ENCODE measurements at regions not wholly inside any gene's neighbourhood (a gene's known extent, or its start where the extent isn't known, plus 50 kb on each side); places are given as distances from the start of the nearest gene placed in this dataset.
A peak's percentile ranks its signal among the peaks of the same experiment; 100 is the strongest.

- DNase-seq (ENCODE audit: low spot score), result no peak
Measured at GRCh38 chr9:121569266-121569648, 69.6 kb upstream of the GGTA1 start.

GRCh38 chr9:121572581-121572980 lies 72.9 kb upstream of the GGTA1 start:
- no peak for DNase-seq (ENCODE audit: low spot score)

GRCh38 chr9:121573717-121574485 lies 74.3 kb upstream of the GGTA1 start:
- DNase-seq (ENCODE audit: low spot score), result no peak

- no peak for DNase-seq (ENCODE audit: low spot score)
Measured at GRCh38 chr9:121574774-121575519, 75.3 kb upstream of the GGTA1 start.

DNA sequence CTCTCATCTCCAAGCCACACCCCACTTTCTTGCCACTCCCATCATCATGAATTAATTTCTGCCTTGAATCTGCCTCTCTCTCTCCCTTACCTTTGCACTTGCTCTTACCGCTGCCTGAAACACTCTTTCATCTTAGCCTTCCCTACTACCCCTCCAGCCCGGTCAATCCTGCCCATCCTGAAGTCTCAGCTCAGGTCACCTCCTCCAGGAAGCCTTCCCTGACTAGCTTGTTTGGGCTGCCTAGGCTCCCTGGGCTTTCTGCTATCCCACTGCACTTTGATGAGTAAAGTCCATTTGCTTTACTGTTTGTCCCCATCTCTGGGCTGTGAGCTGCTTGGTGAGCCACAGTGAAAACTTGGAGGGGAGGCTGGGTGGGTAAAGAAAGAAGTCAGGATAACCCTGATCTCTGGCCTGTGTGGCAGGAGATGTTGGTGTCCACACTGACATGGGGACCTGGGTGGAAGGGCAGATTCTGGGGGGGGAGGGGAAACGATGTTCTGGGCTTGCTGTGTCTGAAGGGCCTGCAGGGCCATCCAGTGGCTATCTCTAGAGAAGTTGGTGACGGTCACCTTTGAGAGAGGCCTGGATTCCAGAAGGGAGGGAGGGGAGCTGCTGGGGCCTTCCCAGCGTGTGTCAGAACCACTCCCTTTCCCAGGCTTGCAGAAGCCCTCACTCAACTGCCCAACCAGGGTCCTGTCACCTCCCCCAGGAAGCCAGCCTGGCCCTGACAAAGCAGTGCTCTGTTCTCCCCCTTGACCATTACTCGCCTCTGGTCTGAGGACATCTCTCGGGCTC lies 75.0 kb upstream of the DAB2IP start:
- DNase-seq (ENCODE audit: low spot score), result no peak

- no peak for DNase-seq (ENCODE audit: low spot score)
Measured at GRCh38 chr9:121577166-121577565, 74.3 kb upstream of the DAB2IP start.

- DNase-seq (ENCODE audit: low spot score), result no peak
Measured at GRCh38 chr9:121577572-121577971, 73.9 kb upstream of the DAB2IP start.

DNA sequence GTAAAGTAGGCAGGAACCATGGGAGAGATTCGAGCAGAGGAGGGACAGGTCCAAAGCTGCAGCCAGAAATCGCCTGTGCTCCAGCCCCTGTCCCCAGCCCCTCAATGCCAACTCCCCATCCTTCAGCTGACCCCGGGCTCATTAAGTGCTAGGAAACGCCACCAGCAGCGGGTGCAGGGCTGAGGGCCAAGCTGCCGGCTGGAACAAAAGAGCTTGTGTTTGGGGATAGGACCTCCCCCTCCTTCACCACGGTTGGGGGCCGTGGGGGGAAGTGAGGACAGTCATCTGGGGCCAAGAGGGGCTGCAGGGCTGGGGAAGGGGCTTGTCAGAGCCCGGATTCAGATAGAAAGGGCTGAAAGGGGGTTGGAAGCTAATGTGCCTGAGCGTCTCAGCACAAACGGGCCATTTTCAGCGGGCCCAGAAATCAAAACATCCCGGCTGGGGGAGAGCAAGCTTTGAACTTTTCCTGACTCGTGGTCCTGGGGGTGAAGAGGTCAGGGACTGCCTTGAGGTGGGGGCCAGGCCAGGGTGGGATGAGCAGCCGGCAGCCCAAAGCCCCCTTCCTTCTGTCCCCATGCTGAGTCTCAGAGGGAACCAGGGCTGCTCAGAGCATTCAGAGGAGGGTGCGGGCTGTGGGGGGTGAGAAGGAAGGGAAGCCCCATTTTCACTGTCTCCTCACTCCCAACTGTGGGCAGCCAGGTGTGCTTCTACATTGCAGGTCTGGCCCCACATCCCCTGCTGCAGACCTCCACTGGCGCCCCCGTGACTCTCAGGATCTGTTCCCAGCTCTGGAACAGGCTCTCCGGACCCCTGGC lies 69.4 kb upstream of the DAB2IP start:
- no peak for DNase-seq (ENCODE audit: low spot score)

DNA sequence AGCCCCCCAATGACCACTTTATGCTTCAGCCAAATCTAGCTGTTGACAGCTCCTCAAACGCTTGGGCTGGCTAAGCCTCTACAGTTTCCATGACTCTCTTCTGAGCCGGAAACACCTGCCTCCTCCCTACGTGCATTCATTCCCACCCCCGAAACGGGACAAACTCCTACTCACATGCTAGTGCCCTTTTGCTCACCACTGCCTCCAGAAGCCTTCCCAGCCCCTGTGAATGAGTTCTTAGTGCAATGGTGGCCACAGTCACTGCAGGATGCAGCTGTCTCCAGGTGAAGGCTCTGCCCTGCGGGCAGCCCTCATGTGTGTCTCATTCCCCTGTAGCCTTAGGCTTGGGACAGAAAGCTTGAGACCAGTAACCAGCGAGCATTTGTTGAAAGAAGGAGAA lies 68.8 kb upstream of the DAB2IP start:
- DNase-seq (ENCODE audit: low spot score), result no peak

DNA sequence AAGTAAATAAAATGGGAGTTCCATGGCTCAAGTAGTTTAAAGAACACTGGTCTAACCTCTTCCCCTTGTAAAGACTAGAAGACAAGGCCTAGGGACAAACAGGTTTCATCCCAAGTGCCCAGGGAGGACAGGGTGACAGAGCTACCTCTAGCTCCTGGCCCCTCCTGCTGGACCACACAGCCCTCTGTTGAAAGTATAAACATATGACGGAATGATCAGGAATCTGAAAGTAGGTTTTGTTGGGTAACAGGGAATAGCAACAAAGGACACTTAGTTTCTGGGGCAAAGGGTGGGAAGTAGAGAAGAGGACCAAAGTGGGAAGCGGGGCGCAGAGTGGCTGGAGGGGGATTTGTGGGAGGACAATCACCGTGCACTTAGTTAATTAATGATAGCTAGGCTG lies 67.0 kb upstream of the DAB2IP start:
- DNase-seq (ENCODE audit: low spot score), result no peak

DNA sequence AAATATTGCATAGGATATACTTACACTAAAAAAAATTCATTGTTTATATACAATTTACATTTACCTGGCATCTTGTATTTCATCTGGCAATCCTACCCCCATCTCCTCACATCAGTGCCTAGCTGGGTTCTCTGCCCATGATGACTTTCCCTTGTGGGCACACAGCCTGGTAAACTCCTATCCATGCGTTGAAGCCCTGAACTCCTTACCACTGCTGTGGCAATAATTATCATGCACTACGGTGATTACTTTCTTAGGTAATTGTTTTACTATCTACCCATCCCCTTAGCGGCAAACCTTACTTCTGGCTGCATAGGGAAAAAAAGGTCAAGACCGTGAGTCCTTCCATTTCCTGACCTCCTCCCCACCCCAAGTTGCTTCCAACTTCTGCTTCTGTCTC lies 63.6 kb upstream of the DAB2IP start:
- no peak for DNase-seq (ENCODE audit: low spot score)

DNA sequence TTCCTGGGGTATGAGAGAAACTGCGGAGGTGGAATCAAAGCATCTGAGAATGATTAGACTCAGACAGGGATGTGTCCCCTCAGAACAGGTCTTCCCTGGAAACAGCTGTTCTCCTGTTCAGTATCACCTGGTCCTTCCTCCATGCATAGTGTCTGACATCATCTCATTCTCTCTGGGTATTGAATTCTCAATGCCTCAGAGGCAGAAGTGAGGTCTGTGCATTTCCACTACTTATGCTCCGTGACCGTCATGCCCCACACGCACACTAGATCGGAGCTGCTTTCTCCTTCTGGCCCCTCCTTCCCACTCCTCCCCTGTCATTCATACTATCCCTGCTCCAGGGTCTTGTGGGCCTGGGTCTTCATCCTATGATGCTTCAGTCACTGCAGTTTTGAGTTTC lies 61.4 kb upstream of the DAB2IP start:
- no peak for DNase-seq (ENCODE audit: low spot score)

DNA sequence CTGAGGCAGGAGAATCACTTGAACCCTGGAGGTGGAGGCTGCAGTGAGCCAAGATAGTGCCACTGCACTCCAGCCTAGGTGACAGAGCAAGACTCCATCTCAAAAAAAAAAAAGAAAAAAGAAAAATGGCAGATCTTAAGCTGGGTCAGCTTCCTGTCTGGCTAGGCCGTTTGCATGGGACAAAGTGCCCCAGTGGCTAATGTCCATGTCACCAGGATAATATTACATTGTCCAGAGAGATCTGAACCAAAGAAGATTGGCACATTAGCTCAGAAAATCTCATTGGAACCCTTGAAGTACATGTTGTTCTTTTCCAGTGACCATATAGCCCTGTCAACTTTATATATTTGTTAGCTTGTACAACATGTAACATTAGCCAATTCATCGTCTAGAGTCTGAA lies 59.2 kb upstream of the DAB2IP start:
- DNase-seq (ENCODE audit: low spot score), result no peak

DNA sequence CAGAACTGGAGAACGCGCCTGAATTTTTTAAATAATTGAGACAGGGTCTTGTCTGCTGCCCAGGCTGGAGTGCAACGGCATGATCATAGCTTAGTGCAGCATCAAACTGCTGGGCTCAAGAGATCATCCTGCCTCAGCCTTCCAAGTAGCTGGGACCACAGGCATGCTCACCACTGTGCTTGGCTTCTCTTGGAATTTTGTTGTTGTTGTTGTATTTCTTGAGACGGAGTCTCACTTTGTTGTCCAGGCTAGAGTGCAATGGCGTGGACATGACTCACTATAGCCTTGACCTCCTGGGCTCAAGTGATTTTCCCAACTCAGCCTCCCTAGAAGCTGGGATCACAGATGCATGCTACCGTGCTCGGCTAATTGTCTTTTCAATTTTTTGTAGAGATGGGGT lies 58.4 kb upstream of the DAB2IP start:
- no peak for DNase-seq (ENCODE audit: low spot score)

GRCh38 chr9:121596515-121596914 lies 54.9 kb upstream of the DAB2IP start:
- peak; percentile 71 for DNase-seq (ENCODE audit: low spot score)

- peak; percentile 94 for DNase-seq (ENCODE audit: low spot score)
Measured at GRCh38 chr9:121597698-121598166, 53.7 kb upstream of the DAB2IP start.

- peak; percentile 53 for DNase-seq (ENCODE audit: low spot score)
Measured at GRCh38 chr9:121598167-121598964, 53.1 kb upstream of the DAB2IP start.

DNA sequence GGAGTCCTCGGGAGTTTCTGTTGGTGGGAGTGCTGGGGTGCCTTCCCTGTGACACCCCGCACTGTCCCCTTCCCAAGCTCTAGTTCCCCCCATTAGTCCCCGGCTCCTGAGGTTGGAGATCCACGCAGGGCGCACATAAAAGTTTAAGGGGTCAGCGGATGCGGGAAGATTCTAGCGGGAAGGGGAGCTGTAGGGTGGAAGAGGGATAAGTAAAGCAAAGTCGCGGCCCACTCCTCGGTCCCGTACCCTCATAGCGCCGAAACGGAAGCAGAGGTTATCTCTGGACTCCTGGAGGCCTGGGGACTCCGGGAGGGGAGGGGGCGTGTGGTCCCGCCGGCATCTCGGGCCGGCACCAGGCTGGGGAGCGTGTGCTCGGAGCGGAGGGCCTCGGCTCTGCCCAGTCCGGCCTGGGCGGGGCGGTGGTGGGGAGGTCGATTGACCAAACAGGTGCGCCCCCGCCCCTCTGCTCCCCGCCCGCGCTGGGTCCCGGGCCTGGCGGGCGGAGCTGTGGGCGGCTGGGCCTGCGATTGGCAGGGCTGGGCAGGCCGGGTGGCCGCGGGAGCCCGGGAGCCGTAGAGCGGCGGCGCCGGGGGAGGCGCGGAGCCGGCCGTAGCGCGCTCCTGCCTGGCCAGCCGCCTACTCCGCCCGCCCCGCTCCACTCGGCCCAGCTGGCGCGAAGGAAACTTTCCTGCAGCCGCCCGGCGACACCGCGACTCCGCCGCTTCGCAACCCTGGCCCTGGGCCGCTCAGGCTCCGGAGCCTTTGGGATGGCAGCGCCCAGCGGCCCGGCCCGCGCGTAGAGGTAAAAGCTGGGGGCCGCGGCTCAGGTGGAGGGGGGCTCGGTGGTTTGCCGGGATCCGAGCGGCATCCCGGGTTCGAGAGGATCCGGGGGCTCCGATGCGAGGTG lies 52.2 kb upstream of the DAB2IP start:
- DNase-seq (ENCODE audit: low spot score), result peak; percentile 84

- DNase-seq (ENCODE audit: low spot score), result peak; percentile 51
Measured at GRCh38 chr9:121599872-121600585, 51.4 kb upstream of the DAB2IP start.

Measured in hepatic stellate cell (primary cell).